H1 (cell line): ENCODE measurements at regions not wholly inside any gene's neighbourhood (a gene's known extent, or its start where the extent isn't known, plus 50 kb on each side); places are given as distances from the start of the nearest gene placed in this dataset.

ENCODE experiments used
- CHD7 ChIP-seq: fragments of 300-600 bp; sonication (generic); IDR thresholded peaks from 2 replicates; pipeline ENCODE4 v1.7.1; 2012; ENCODE audit warnings: low read length, moderate library complexity, mild to moderate bottlenecking, inconsistent platforms; ENCODE audit not compliant: insufficient replicate concordance

GRCh38 chr2:7424481-7424880 lies 507.3 kb downstream of the RNF144A start (continued):
- no peak for TF ChIP-seq CHD7
